ENCODE measurements at regions not wholly inside any gene's neighbourhood (a gene's known extent, or its start where the extent isn't known, plus 50 kb on each side); places are given as distances from the start of the nearest gene placed in this dataset.

DNA sequence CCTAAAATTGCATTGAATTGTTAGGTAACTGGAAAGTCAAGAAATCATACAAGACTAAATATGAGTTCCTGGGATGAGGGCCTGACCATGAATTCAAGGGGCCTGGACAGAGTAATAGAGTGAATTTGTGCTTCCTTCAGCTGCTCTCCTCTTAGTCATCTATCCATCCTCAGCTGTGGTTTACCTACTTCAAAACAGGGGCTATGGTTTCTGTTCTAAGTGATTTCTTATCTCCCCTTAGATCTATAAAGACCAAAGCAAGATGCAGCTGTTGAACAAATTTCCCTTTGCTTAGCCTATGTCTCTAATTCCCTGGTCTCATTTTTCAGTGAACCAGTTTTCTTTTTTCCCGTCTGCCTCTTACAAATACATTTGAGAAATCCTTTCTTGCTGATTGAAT lies 428.5 kb downstream of the FAM181B start:
- TF ChIP-seq, protein P1, sequence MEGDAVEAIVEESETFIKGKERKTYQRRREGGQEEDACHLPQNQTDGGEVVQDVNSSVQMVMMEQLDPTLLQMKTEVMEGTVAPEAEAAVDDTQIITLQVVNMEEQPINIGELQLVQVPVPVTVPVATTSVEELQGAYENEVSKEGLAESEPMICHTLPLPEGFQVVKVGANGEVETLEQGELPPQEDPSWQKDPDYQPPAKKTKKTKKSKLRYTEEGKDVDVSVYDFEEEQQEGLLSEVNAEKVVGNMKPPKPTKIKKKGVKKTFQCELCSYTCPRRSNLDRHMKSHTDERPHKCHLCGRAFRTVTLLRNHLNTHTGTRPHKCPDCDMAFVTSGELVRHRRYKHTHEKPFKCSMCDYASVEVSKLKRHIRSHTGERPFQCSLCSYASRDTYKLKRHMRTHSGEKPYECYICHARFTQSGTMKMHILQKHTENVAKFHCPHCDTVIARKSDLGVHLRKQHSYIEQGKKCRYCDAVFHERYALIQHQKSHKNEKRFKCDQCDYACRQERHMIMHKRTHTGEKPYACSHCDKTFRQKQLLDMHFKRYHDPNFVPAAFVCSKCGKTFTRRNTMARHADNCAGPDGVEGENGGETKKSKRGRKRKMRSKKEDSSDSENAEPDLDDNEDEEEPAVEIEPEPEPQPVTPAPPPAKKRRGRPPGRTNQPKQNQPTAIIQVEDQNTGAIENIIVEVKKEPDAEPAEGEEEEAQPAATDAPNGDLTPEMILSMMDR (conservative IDR thresholded peaks at IDR 0.05; ENCODE audit: low read depth, low read length), result no peak
- TF ChIP-seq EZH2 (IDR thresholded peaks at IDR 0.05; ENCODE audit: low read length, unreplicated experiment) (no peak), EZH2phosphoT487 (IDR thresholded peaks at IDR 0.05; ENCODE audit: borderline replicate concordance, low read length) (no peak)

All from PC-3 (cell line).